ENCODE measurements at regions not wholly inside any gene's neighbourhood (a gene's known extent, or its start where the extent isn't known, plus 50 kb on each side); places are given as distances from the start of the nearest gene placed in this dataset.

DNA sequence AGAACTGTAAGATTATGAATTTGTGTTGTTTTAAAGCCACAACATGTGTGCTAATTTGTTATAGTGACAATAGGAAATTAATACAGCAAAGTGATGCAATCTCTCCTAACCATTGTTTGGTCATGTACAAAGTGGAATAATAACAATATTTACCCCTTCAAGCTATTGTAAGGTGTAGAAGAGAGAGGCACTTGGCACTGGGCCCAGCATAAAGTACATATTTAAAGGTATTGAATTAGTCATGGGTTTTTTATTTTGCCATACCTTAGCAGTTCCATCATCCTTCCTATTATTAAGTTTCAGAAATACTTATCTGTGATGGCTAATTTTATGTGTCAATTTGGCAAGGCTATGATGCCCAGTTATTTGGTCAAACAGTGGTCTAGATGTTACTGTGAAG lies 322.4 kb upstream of the TSHZ2 start:
- CTCF ChIA-PET = no interaction called here
- Histone ChIP-seq H3K4me2 (replicated peaks; ENCODE audit: low read depth, low read length, poor library complexity, severe bottlenecking) (no peak overlapping the region), H3K4me3 (ENCODE audit: control extremely low read depth in 1 of 5, extremely low read depth in 1 of 5, insufficient read depth in 1 of 5, low read depth in 2 of 5, low read length in 4 of 5) (no peak overlapping the region), H3K79me2 (ENCODE audit: control insufficient read depth, insufficient read depth, low read length) (no peaks in the 10 kb centered on the region), H3K4me1 (ENCODE audit: control insufficient read depth in 2 of 2, insufficient read depth in 2 of 2, low read length in 2 of 2) (no peaks in the 10 kb centered on the region), H3K27ac (ENCODE audit: low read length in 2 of 2) (no peak overlapping the region), H3K36me3 (replicated peaks in 1 of 2; ENCODE audit: control extremely low read depth in 1 of 2, control insufficient read depth in 1 of 2, extremely low read depth in 1 of 2, insufficient read depth in 2 of 2, low read length in 1 of 2) (no peaks in the 10 kb centered on the region), H3K9me3 (ENCODE audit: control extremely low read depth in 1 of 3, control insufficient read depth in 2 of 3, insufficient read depth in 1 of 3, low read length in 2 of 3) (no peaks in the 10 kb centered on the region), H3K9ac (ENCODE audit: low read length) (no peak overlapping the region), H3K27me3 (replicated peaks in 1 of 4; ENCODE audit: control extremely low read depth in 1 of 4, control insufficient read depth in 3 of 4, insufficient read depth in 4 of 4, low read length in 3 of 4) (no peaks in the 10 kb centered on the region), H2AFZ (ENCODE audit: insufficient read depth, low read depth, low read length, poor library complexity, severe bottlenecking) (no peak overlapping the region), H4K20me1 (ENCODE audit: control insufficient read depth, insufficient read depth, low read length, poor library complexity, severe bottlenecking) (no peaks in the 10 kb centered on the region)
- H3K4me1 Mint-ChIP-seq = no peaks in the 10 kb centered on the region
- no peak for DNase-seq
- H3K9me3 Mint-ChIP-seq (ENCODE audit: insufficient read depth) = no peaks in the 10 kb centered on the region
- POLR2A ChIA-PET = no interaction called here
- no peak overlapping the region for H3K4me3 Mint-ChIP-seq
- no peaks in the 10 kb centered on the region for H3K27me3 Mint-ChIP-seq
- no peak for ATAC-seq (ENCODE audit: low read depth)
- TF ChIP-seq, protein P1, sequence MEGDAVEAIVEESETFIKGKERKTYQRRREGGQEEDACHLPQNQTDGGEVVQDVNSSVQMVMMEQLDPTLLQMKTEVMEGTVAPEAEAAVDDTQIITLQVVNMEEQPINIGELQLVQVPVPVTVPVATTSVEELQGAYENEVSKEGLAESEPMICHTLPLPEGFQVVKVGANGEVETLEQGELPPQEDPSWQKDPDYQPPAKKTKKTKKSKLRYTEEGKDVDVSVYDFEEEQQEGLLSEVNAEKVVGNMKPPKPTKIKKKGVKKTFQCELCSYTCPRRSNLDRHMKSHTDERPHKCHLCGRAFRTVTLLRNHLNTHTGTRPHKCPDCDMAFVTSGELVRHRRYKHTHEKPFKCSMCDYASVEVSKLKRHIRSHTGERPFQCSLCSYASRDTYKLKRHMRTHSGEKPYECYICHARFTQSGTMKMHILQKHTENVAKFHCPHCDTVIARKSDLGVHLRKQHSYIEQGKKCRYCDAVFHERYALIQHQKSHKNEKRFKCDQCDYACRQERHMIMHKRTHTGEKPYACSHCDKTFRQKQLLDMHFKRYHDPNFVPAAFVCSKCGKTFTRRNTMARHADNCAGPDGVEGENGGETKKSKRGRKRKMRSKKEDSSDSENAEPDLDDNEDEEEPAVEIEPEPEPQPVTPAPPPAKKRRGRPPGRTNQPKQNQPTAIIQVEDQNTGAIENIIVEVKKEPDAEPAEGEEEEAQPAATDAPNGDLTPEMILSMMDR (IDR thresholded peaks at IDR 0.05) = no peak
- TF ChIP-seq EZH2 (IDR thresholded peaks at IDR 0.05; ENCODE audit: borderline replicate concordance, insufficient read depth, low read depth, low read length, poor library complexity, severe bottlenecking) = no peak
- H3K27ac Mint-ChIP-seq = no peak overlapping the region
- intact Hi-C loops (cut with micrococcal nuclease) = no loop called here

GRCh38 chr20:52645822-52646221 lies 326.3 kb upstream of the TSHZ2 start:
- H3K9ac ChIP-seq (ENCODE audit: low read length) = no peak overlapping the region
- no peaks in the 10 kb centered on the region for H3K27me3 Mint-ChIP-seq
- no peak overlapping the region for H3K4me2 ChIP-seq (replicated peaks; ENCODE audit: low read depth, low read length, poor library complexity, severe bottlenecking)
- ChIA-PET CTCF (no interaction called here), POLR2A (no interaction called here)
- no peak overlapping the region for H3K4me3 ChIP-seq (ENCODE audit: control extremely low read depth in 1 of 5, extremely low read depth in 1 of 5, insufficient read depth in 1 of 5, low read depth in 2 of 5, low read length in 4 of 5)
- H3K4me3 Mint-ChIP-seq = no peak overlapping the region
- H3K27ac ChIP-seq (ENCODE audit: low read length in 2 of 2) = no peak overlapping the region
- H3K4me1 Mint-ChIP-seq = no peaks in the 10 kb centered on the region
- DNase-seq (no peak), ATAC-seq (ENCODE audit: low read depth) (no peak)
- H2AFZ ChIP-seq (ENCODE audit: insufficient read depth, low read depth, low read length, poor library complexity, severe bottlenecking) = no peak overlapping the region
- H3K9me3 ChIP-seq (ENCODE audit: control extremely low read depth in 1 of 3, control insufficient read depth in 2 of 3, insufficient read depth in 1 of 3, low read length in 2 of 3) = no peaks in the 10 kb centered on the region
- H3K4me1 ChIP-seq (ENCODE audit: control insufficient read depth in 2 of 2, insufficient read depth in 2 of 2, low read length in 2 of 2) = no peaks in the 10 kb centered on the region
- no peaks in the 10 kb centered on the region for H3K79me2 ChIP-seq (ENCODE audit: control insufficient read depth, insufficient read depth, low read length)
- no peaks in the 10 kb centered on the region for H3K36me3 ChIP-seq (replicated peaks in 1 of 2; ENCODE audit: control extremely low read depth in 1 of 2, control insufficient read depth in 1 of 2, extremely low read depth in 1 of 2, insufficient read depth in 2 of 2, low read length in 1 of 2)
- no CpG with 5 or more reads among the region's 1 CpG for WGBS (ENCODE audit: insufficient coverage)
- intact Hi-C loops (cut with micrococcal nuclease) = no loop called here
- no peaks in the 10 kb centered on the region for H4K20me1 ChIP-seq (ENCODE audit: control insufficient read depth, insufficient read depth, low read length, poor library complexity, severe bottlenecking)
- no peaks in the 10 kb centered on the region for H3K27me3 ChIP-seq (replicated peaks in 1 of 4; ENCODE audit: control extremely low read depth in 1 of 4, control insufficient read depth in 3 of 4, insufficient read depth in 4 of 4, low read length in 3 of 4)
- TF ChIP-seq, protein P1 (IDR thresholded peaks at IDR 0.05) = no peak
- TF ChIP-seq EZH2 (IDR thresholded peaks at IDR 0.05; ENCODE audit: borderline replicate concordance, insufficient read depth, low read depth, low read length, poor library complexity, severe bottlenecking) = no peak
- H3K9me3 Mint-ChIP-seq (ENCODE audit: insufficient read depth) = peaks cover 2% of the 10 kb centered on the region
- H3K27ac Mint-ChIP-seq = no peak overlapping the region
